HepG2 (cell line): ENCODE measurements at regions not wholly inside any gene's neighbourhood (a gene's known extent, or its start where the extent isn't known, plus 50 kb on each side); places are given as distances from the start of the nearest gene placed in this dataset.

ENCODE experiments used
- ATAC-seq: fragments of 200-7000 bp; cut with Tn5 transposase; 3 replicates; pipeline ENCODE4 v1.9.1; 2020; ENCODE audit warnings: mild to moderate bottlenecking, moderate library complexity
- BruUV-seq: library from RNA; stranded (reverse); fragments of 400-500 nt; replicated peaks from 2 replicates; lab custom pipeline; 2021; lab: Mats Ljungman, UMichigan
- CTCF ChIA-PET: fragments of 300-600 bp; formaldehyde crosslinking; extraction: SDS; loops from one replicate; lab custom pipeline; 2021; ENCODE audit warnings: low total read pairs, inconsistent platforms, low intra/inter-chr PET ratio; lab: Yijun Ruan, JAX
- POLR2A ChIA-PET: fragments of 350-600 bp; sonication (Branson Sonifier 250); formaldehyde crosslinking; loops from one replicate; lab custom pipeline; 2020; ENCODE audit warnings: antibody characterized with exemption, inconsistent platforms; lab: Yijun Ruan, JAX
- DNase-seq: peaks from one replicate; pipeline ENCODE4 v3.0.0-alpha.2; 2015; ENCODE audit warnings: low spot score
- FAIRE-seq: peaks from 3 replicates; lab custom pipeline; 2011; peaks lifted over from hg19 to GRCh38; lab: Jason Lieb, UNC
- H2AFZ ChIP-seq: one replicate; pipeline ENCODE4 v1.6.1; 2011; ENCODE audit warnings: low read length, inconsistent platforms
- H3K27ac ChIP-seq: fragments of 300-600 bp; 3 replicates; pipeline ENCODE4 v1.8.0; 2011; ENCODE audit warnings: mixed run types, mild to moderate bottlenecking, mixed read lengths, low read length, inconsistent platforms; ENCODE audit not compliant: insufficient read depth; ENCODE audit errors: extremely low read length
- H3K27me3 ChIP-seq, 2 experiments: fragments of 200-600 bp in 1 of 2; 2 replicates in 1 of 2; 3 replicates in 1 of 2; pipeline versions ENCODE4 v1.6.0 to v1.8.0; 2011; ENCODE audit warnings: low read length in 2 of 2, mild to moderate bottlenecking in 2 of 2, moderate library complexity in 2 of 2, inconsistent platforms in 1 of 2; ENCODE audit not compliant: insufficient read depth in 2 of 2, control insufficient read depth in 1 of 2
- H3K36me3 ChIP-seq, 2 experiments: fragments of 200-600 bp in 1 of 2; replicated peaks in 1 of 2; 2 replicates in 1 of 2; 3 replicates in 1 of 2; pipeline versions ENCODE4 v1.5.1 to v1.8.0; 2011; ENCODE audit warnings: low read length in 2 of 2, inconsistent platforms in 1 of 2; ENCODE audit not compliant: insufficient read depth in 2 of 2, control insufficient read depth in 1 of 2
- H3K4me1 ChIP-seq: 2 replicates; pipeline ENCODE4 v1.5.1; 2012; ENCODE audit warnings: low read length, inconsistent platforms; ENCODE audit not compliant: insufficient read depth
- H3K4me2 ChIP-seq: 2 replicates; pipeline ENCODE4 v1.6.0; 2011; ENCODE audit warnings: low read depth, low read length, inconsistent platforms
- H3K4me3 ChIP-seq, 3 experiments: fragments of 200-600 bp in 1 of 3; sonication (generic), shearing (Covaris generic) in 1 of 3; replicated peaks in 1 of 3; 2 replicates each; pipeline ENCODE4 v1.5.1; 2011 to 2016; ENCODE audit warnings: low read length in 3 of 3, inconsistent platforms in 2 of 3, low read depth in 2 of 3, mild to moderate bottlenecking in 2 of 3, control low read depth in 1 of 3, mixed read lengths in 1 of 3; ENCODE audit not compliant: insufficient read depth in 1 of 3
- H3K79me2 ChIP-seq: one replicate; pipeline ENCODE4 v1.6.1; 2011; ENCODE audit warnings: low read length, inconsistent platforms; ENCODE audit not compliant: insufficient read depth
- H3K9ac ChIP-seq: 2 replicates; pipeline ENCODE4 v1.6.0; 2011; ENCODE audit warnings: mild to moderate bottlenecking, low read depth, low read length, inconsistent platforms; ENCODE audit not compliant: insufficient read depth
- H3K9me3 ChIP-seq: 2 replicates; pipeline ENCODE4 v1.5.1; 2012; ENCODE audit warnings: mild to moderate bottlenecking, low read length
- H4K20me1 ChIP-seq: 2 replicates; pipeline ENCODE4 v1.6.0; 2011; ENCODE audit warnings: inconsistent platforms, mild to moderate bottlenecking, low read length, moderate library complexity; ENCODE audit not compliant: insufficient read depth
- GATAD1 ChIP-seq: IDR thresholded peaks from 2 replicates; pipeline ENCODE4 v1.6.1; 2016; ENCODE audit warnings: missing genetic modification reagents, missing compliant biosample characterization
- HMGA1 ChIP-seq: sonication (generic); formaldehyde crosslinking; conservative IDR thresholded peaks from 2 replicates; pipeline ENCODE4 v1.4.0; 2020; ENCODE audit warnings: missing genetic modification reagents
- HOXA5 ChIP-seq: sonication (generic); formaldehyde crosslinking; IDR thresholded peaks from 2 replicates; pipeline ENCODE4 v1.4.0; 2020; ENCODE audit warnings: missing genetic modification reagents
- MIER2 ChIP-seq: IDR thresholded peaks from 2 replicates; pipeline ENCODE4 v1.6.1; 2016; ENCODE audit warnings: missing biosample characterization, missing genetic modification reagents
- PTBP1 ChIP-seq: fragments of 200-400 bp; formaldehyde crosslinking; IDR thresholded peaks from 2 replicates; pipeline ENCODE4 v1.6.1; 2018; ENCODE audit warnings: low read length, low read depth; ENCODE audit not compliant: poor library complexity, severe bottlenecking
- RORA ChIP-seq: sonication (generic); formaldehyde crosslinking; IDR thresholded peaks from 2 replicates; pipeline ENCODE4 v1.5.0; 2020; ENCODE audit warnings: mild to moderate bottlenecking, missing genetic modification reagents, moderate library complexity
- SIN3B ChIP-seq: fragments of 150-350 bp; IDR thresholded peaks from 2 replicates; pipeline ENCODE4 v1.6.1; 2014; ENCODE audit warnings: low read length
- SMARCE1 ChIP-seq: fragments of 450-650 bp; IDR thresholded peaks from 2 replicates; pipeline ENCODE4 v1.6.1; 2017; ENCODE audit warnings: borderline replicate concordance
- TARDBP ChIP-seq: sonication (generic); formaldehyde crosslinking; IDR thresholded peaks from 2 replicates; pipeline ENCODE4 v1.8.0; 2022; ENCODE audit warnings: mild to moderate bottlenecking, missing genetic modification reagents
- ZFP41 ChIP-seq: sonication (generic); formaldehyde crosslinking; IDR thresholded peaks from 2 replicates; pipeline ENCODE4 v1.4.0; 2020; ENCODE audit warnings: mild to moderate bottlenecking, missing genetic modification reagents, borderline replicate concordance
- ZMYM4 ChIP-seq: sonication (generic); formaldehyde crosslinking; IDR thresholded peaks from 2 replicates; pipeline ENCODE4 v1.8.1; 2023; ENCODE audit warnings: mild to moderate bottlenecking, missing genetic modification reagents
- ZNF34 ChIP-seq: sonication (generic); formaldehyde crosslinking; IDR thresholded peaks from 2 replicates; pipeline ENCODE4 v1.4.0; 2020; ENCODE audit warnings: mild to moderate bottlenecking, missing genetic modification reagents, borderline replicate concordance
- ZNF883 ChIP-seq: sonication (generic); formaldehyde crosslinking; IDR thresholded peaks from 2 replicates; pipeline ENCODE4 v1.5.1; 2020; ENCODE audit warnings: mild to moderate bottlenecking, missing genetic modification reagents; ENCODE audit errors: not compliant biosample characterization
- WGBS: methylation state at CpG from one replicate; pipeline ENCODE4 v1.1.6; 2017; ENCODE audit warnings: low lambda C conversion rate; 5-methylcytosine and 5-hydroxymethylcytosine counted together
- in situ Hi-C: cut with HindIII; loops from 2 replicates; pipeline ENCODE4 v1.10.0; 2017; ENCODE audit warnings: low pct_unique_long_range_greater_than_20kb; ENCODE audit not compliant: extremely low pct_ligation_motif_present
- intact Hi-C: fragments of 100-400 bp; cut with micrococcal nuclease; formaldehyde crosslinking; loops from one replicate; pipeline ENCODE4 v1.10.0; 2022; ENCODE audit not compliant: unreplicated experiment
- TF ChIP-seq, protein P1 (sequence below): sonication (generic); IDR thresholded peaks from 2 replicates; pipeline ENCODE4 v1.6.1; 2016; ENCODE audit warnings: low read depth, borderline replicate concordance
- TF ChIP-seq, protein P2 (sequence below): sonication (generic); formaldehyde crosslinking; IDR thresholded peaks from 2 replicates; pipeline ENCODE4 v1.4.0; 2020; ENCODE audit warnings: missing genetic modification reagents, borderline replicate concordance
- TF ChIP-seq, protein P3 (sequence below): sonication (generic); formaldehyde crosslinking; IDR thresholded peaks from 2 replicates; pipeline ENCODE4 v1.8.1; 2023; ENCODE audit warnings: mild to moderate bottlenecking, missing genetic modification reagents, borderline replicate concordance

DNA sequence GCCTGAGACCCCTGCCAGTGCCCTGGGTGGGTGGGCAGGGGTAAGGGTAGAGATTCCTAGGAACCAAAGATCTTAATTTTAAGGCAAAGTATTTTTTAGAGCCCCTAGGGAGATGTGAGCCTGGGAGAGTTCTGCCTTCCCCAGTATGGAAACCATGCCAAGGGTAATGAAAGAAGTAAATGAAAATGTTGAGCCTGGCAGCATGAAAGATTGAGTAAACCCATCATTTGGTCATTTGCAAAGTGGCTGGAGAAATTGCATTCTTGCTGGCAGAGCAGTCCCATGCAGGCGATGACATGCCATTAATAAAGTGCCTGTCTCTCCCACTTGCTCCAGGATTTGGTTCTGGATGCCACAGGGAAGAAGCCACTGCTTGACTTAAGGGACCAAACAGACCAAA is 60.7 kb upstream of the GPC4 start:
- ATAC-seq (no peak), FAIRE-seq (no peak), DNase-seq (no peak)
- WGBS: no CpG with 5 or more reads among the region's 1 CpG
- no peak overlapping the region for H3K27ac ChIP-seq
- no peaks in the 10 kb centered on the region for H3K9me3 ChIP-seq
- in situ Hi-C loops (no loop called here), intact Hi-C loops (no loop called here)
- TF ChIP-seq SMARCE1 (no peak), RORA (CRISPR knock-in tag) (no peak), GATAD1 (CRISPR knock-in tag) (no peak), TARDBP (CRISPR knock-in tag) (no peak), HOXA5 (CRISPR knock-in tag) (no peak)
- H3K9ac ChIP-seq: no peak overlapping the region
- H3K79me2 ChIP-seq: no peaks in the 10 kb centered on the region
- H3K4me1 ChIP-seq: no peaks in the 10 kb centered on the region
- POLR2A ChIA-PET: no interaction called here
- H2AFZ ChIP-seq: no peak overlapping the region
- no peak overlapping the region for H3K4me2 ChIP-seq
- no TSS peak for BruUV-seq
- H3K27me3 ChIP-seq: no peaks in the 10 kb centered on the region
- no peaks in the 10 kb centered on the region for H4K20me1 ChIP-seq
- H3K36me3 ChIP-seq: no peaks in the 10 kb centered on the region
- H3K4me3 ChIP-seq: no peak overlapping the region
- CTCF ChIA-PET: no interaction called here

DNA sequence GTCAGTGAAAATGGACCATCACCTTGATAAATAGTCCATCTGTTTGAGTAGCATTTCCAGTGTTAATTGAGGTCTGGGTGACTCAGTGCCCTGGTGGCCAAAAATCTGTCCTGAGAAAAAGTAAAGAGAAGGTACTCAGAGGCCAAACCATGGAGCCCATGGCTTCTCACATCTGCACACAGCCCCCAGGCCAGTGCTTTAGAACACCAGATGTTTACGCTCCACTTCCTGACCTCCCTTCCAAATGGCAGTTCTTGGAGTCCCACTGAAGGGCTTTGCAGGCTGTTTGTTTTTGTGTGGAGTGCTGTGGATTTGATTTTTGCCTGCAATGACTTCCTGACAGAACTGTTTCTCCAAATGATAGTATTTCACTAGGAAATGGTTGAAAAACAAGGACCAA is 60.2 kb upstream of the GPC4 start:
- Histone ChIP-seq H3K4me3 (no peak overlapping the region), H3K27ac (no peak overlapping the region), H3K4me2 (no peak overlapping the region), H4K20me1 (no peaks in the 10 kb centered on the region), H3K36me3 (no peaks in the 10 kb centered on the region), H3K79me2 (no peaks in the 10 kb centered on the region), H2AFZ (no peak overlapping the region), H3K27me3 (no peaks in the 10 kb centered on the region), H3K4me1 (no peaks in the 10 kb centered on the region), H3K9ac (no peak overlapping the region), H3K9me3 (no peaks in the 10 kb centered on the region)
- DNase-seq (no peak), FAIRE-seq (no peak), ATAC-seq (no peak)
- in situ Hi-C loops: no loop called here
- CTCF ChIA-PET: no interaction called here
- intact Hi-C loops: no loop called here
- TF ChIP-seq, protein P1, sequence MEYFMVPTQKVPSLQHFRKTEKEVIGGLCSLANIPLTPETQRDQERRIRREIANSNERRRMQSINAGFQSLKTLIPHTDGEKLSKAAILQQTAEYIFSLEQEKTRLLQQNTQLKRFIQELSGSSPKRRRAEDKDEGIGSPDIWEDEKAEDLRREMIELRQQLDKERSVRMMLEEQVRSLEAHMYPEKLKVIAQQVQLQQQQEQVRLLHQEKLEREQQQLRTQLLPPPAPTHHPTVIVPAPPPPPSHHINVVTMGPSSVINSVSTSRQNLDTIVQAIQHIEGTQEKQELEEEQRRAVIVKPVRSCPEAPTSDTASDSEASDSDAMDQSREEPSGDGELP: no peak
- no peak for TF ChIP-seq PTBP1
- TF ChIP-seq HMGA1 (CRISPR knock-in tag): no peak
- no peak for TF ChIP-seq ZNF883
- no peak for TF ChIP-seq ZFP41 (CRISPR knock-in tag)
- TF ChIP-seq, protein P2, sequence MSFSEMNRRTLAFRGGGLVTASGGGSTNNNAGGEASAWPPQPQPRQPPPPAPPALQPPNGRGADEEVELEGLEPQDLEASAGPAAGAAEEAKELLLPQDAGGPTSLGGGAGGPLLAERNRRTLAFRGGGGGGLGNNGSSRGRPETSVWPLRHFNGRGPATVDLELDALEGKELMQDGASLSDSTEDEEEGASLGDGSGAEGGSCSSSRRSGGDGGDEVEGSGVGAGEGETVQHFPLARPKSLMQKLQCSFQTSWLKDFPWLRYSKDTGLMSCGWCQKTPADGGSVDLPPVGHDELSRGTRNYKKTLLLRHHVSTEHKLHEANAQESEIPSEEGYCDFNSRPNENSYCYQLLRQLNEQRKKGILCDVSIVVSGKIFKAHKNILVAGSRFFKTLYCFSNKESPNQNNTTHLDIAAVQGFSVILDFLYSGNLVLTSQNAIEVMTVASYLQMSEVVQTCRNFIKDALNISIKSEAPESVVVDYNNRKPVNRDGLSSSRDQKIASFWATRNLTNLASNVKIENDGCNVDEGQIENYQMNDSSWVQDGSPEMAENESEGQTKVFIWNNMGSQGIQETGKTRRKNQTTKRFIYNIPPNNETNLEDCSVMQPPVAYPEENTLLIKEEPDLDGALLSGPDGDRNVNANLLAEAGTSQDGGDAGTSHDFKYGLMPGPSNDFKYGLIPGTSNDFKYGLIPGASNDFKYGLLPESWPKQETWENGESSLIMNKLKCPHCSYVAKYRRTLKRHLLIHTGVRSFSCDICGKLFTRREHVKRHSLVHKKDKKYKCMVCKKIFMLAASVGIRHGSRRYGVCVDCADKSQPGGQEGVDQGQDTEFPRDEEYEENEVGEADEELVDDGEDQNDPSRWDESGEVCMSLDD (CRISPR knock-in tag): no peak
- no peak for TF ChIP-seq MIER2 (CRISPR knock-in tag)
- TF ChIP-seq SIN3B: no peak
- no peak for TF ChIP-seq ZNF34
- TF ChIP-seq, protein P3, sequence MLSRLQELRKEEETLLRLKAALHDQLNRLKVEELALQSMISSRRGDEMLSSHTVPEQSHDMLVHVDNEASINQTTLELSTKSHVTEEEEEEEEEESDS (CRISPR knock-in tag): no peak
- TF ChIP-seq ZMYM4 (CRISPR knock-in tag): no peak
- BruUV-seq: no TSS peak
- 0% methylated on average over 1 of the region's 1 CpG for WGBS
- POLR2A ChIA-PET: no interaction called here
